ENCODE measurements at regions not wholly inside any gene's neighbourhood (a gene's known extent, or its start where the extent isn't known, plus 50 kb on each side); places are given as distances from the start of the nearest gene placed in this dataset.

- TF ChIP-seq POLR2A (IDR thresholded peaks at IDR 0.05) (no peak), CTCF (IDR thresholded peaks at IDR 0.05) (no peak), EP300 (IDR thresholded peaks at IDR 0.05) (no peak)
These were observed 1326.3 kb downstream of the XPNPEP1 start for GRCh38 chr10:108597031-108597430.

All from tibial nerve (tissue), 4 donors.